ENCODE measurements at regions not wholly inside any gene's neighbourhood (a gene's known extent, or its start where the extent isn't known, plus 50 kb on each side); places are given as distances from the start of the nearest gene placed in this dataset.
"Not testable (repeated sequence)": the region's sequence is repeated elsewhere in the genome, so short reads cannot be mapped to it uniquely, and the experiment has no call there.

DNA sequence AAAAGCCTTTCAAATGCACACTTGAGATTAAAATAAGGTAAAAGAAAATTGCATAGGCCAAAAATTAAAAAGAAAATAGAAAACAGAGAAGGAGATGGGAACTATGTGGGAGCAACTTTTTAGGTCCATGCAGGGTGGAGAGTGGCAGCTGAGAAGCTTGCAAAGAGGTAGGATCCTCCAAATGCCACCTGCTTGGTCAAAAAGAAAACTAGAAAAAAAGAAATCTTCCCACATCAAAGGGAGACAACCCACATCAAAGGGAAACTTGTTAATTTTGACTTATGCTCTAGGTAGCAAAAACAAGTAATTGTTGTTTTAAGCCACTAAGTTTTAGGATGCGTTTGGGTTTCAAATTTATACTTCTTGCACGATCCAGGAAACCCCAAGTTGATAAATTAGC, 342.9 kb downstream of the IL20RB start:
- DNase-seq (ENCODE audit: low read depth): no peak

DNA sequence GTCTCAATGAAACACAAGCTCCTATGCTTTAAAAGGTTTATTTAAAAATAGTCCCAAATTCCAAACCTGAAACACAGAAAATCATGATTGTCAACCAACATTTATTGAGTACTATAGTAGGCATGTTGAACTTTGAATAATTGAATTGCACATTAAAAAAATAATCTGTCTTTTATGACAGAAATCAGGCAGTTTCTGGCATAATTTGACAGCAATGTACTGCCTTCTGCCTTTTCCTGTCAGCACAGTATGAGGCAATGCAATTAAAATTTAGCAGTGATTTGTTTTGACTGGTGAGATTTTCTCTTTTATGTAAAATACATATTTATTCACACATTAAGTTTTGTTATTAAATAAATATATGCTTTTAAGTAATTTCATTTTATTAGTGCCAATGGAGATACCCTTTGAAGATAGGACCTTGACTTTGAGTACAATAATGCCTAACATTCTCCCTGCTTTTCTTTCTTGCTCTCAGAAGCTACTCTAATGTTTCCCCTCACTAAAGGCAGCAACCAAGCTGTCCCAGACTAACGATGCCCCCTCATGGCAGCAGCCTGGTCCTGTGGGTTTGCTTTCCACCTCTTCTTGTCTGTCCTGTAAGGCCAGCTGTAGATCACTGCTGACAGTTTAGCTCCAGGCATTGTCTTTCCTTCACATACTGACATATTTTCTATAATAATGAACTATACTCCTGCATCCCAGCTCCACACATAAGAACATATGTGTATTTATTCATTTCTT, 346.7 kb downstream of the IL20RB start:
- DNase-seq (ENCODE audit: low read depth): no peak

GRCh38 chr3:137324114-137324513, 366.3 kb downstream of the IL20RB start:
- DNase-seq (ENCODE audit: low read depth): no peak

DNA sequence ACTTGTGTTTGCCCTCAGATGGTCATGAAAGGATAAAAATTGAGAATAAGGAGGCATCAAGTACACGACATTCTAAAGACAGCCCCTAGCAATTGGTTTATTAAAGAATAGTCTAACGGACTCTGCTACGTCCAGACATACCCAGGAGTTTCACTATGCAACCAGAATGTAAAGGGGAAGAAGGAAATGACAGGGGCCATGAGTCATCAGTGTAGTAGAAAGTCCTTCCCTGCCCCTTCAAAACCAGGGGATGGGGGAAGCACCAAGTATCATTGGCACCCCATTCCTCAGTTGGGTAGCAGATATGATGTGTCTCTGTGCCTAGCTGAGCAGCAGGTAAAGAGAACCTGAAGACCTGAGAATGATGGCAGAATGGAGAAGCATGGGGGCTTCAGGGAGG, 367.4 kb downstream of the IL20RB start:
- no peak for DNase-seq (ENCODE audit: low read depth)

DNA sequence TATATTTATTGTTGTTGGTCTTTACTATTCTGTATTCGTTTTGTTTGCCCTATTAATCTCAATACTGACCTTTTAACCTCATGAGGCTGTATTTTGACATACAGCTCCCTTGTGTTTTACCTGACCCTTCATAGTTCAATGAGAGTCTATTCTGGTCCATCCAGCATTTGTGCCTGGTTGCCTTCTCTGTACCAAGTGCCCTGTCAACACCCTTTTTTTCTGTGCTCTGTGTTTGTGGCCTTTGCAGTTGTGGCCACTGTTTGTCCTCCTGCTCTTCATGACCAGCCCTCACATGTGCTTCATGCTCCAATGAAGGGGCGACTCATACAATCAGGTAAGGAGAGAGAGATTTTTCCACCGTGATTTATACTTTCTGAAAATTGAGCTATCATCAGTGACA, 368.2 kb downstream of the IL20RB start:
- DNase-seq (ENCODE audit: low read depth): no peak

GRCh38 chr3:137329594-137329993, 371.8 kb downstream of the IL20RB start:
- no peak for DNase-seq (ENCODE audit: low read depth)

GRCh38 chr3:137330246-137330645, 372.5 kb downstream of the IL20RB start:
- DNase-seq (ENCODE audit: low read depth): no peak

DNA sequence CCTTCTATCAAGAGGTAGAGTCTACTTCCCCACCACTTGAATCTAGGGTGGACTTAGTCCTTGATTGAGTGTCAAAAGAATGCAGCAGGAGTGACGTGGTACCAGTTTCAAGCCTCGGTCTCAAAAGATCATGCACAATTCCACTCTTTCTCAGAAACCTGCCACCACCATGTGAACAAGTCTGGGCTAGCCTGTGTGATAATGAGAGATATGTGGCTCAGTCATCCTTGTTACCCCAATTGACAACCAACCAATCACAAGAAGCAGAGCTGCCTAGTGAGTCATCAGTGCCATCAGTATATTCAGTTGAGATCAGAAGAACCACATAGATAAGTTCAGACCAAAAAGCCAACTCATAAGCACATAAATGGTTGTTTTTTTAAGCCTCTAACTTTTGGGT, 374.5 kb downstream of the IL20RB start:
- no peak for DNase-seq (ENCODE audit: low read depth)

- DNase-seq (ENCODE audit: low read depth): no peak
Measured at GRCh38 chr3:137335478-137335877, 377.7 kb downstream of the IL20RB start.

DNA sequence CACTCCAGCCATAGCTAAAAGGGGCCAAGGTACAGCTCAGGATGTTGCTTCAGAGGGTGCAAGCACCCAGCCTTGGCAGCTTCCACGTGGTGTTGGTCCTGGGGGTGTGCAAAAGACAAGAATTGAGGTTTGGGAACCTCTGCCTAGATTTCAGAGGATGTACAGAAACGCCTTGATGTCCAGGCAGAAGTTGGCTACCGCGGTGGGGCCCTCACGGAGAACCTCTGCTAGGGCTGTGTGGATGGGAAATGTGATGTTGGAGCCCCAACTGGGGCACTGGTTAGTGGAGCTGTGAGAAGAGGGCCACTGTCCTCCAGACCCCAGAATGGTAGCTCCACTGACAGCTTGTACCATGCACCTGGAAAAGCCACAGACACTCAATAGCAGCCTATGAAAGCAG, 380.6 kb downstream of the IL20RB start:
- not testable (repeated sequence) for DNase-seq (ENCODE audit: low read depth)

GRCh38 chr3:137343283-137343682, 385.5 kb downstream of the IL20RB start:
- DNase-seq (ENCODE audit: low read depth): no peak

DNA sequence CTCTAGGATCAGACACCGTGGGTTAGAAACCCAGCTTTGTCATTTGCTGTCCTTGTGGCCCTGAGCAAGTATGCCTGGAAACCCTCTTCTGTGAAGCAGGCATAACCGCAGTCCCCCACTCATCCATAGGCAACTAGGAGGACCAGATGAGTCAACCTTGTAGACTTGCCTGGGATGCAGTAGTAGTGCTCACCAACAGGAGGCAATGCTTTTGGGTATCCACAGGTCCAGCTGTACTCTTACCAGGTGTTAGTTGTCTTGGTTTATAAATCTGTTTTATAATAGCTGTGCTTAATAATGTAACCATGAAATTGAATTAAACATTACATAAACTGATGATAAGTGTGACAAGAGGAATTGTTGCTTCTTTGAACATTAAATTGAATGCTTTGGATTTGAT, 389.3 kb downstream of the IL20RB start:
- DNase-seq (ENCODE audit: low read depth): no peak

- DNase-seq (ENCODE audit: low read depth): no peak
Measured at GRCh38 chr3:137347817-137348368, 390.1 kb downstream of the IL20RB start.

GRCh38 chr3:137348936-137349335, 391.2 kb downstream of the IL20RB start:
- no peak for DNase-seq (ENCODE audit: low read depth)

DNA sequence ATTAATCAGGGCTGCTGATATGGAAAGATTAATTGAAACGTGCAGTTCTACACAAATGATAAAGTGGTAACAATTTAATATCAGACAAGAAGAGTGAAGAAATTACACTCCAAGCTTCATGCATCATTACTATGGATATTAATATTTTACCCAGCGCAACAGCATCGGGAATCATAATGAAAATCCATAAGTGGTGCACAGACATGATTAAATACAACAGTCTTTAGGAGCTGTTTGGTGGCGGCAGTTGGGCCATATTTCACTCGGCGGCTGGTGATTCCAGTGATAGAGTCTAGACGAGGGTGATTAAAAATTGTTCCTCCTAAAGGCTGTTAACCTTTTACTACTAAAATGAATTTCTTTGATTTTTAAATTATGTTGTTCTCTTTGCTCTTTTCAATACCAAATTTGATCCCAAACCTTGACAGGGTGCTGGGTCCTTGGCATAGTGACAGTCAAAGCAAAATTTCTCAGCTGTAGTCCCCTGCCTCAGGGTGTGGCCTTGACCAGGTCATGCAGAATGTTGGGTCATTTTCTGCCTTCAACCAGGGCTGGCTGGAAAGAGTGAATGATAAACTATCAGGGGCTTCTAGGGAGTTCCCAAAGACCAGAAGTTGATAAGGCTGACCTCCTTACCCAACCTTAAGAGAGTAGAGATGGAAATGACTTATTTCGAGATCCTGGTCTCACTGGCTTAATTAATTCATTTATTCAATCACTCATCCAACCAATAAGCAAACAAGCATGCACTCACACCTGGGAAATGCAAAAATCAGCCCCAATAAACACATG, 392.0 kb downstream of the IL20RB start:
- DNase-seq (ENCODE audit: low read depth): no peak

DNA sequence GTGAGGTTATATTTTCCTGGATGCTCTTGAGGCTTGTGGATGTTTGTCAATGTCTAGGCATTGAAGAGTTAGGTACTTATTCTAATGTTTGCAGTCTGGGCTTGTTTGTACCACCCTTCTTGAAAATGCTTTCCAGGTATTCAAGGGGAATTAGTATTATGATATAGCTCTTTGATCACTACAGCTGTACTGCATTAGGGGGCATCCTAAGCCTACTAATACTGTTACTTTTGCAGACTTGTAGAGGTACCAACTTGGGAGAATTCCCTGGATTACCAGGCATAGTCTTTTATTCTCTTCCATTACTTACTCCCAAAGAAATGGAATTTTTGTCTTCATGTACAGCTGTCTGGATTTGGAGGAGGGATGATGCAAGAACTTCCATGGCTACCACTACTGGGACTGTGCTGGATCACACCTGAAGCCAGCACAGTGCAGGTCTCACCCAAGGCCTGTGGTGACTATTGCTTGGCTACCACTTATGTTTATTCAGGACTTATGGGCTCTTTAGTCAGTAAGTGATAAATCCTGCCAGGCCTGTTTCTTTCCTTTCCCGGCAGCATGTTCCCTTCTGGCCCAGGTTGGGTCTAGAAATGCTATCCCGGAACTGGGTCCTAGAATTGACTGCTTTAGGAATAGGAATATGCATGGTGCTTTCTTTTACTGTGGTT, 402.9 kb downstream of the IL20RB start:
- DNase-seq (ENCODE audit: low read depth): no peak

GRCh38 chr3:137382005-137382594, 382.0 kb upstream of the SOX14 start:
- DNase-seq (ENCODE audit: low read depth): no peak

GRCh38 chr3:137385922-137386321, 378.2 kb upstream of the SOX14 start:
- no peak for DNase-seq (ENCODE audit: low read depth)

DNA sequence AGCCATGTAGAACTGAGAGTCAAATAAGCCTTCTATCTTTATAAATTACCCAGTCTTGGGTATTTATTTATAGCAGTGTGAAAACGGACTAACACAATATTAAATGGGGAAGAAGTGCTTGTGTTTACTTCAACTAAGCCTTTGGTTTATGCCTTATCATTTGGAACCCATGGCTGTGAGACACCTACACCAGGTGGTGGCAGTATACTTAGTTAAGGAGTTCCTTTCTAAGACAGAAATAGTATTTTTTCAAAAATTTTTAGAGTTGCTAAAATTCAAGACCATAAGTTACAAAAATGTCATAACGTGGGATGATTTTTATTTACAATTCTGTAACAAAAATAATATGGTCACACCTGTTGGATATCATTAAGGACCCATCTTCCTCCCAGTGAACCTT, 354.5 kb upstream of the SOX14 start:
- no peak for DNase-seq (ENCODE audit: low read depth)

DNA sequence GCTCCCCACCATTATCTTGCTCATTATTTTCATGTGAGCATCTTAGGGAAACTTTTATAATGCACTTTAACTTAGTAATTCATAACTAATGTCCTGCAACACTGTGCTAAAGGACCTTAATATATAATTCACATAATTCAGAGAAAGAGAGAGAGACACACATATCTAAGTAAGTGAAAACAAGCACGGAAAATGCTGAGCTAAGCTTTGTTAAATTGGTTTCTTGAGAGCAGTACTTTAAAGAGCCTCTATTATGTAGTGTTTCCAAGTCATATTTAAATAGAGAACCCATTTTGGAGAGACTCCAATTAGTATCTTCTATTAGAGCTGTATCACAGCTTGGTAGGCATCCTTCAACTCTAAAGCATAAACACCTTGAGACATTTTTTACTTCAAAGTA, 354.1 kb upstream of the SOX14 start:
- no peak for DNase-seq (ENCODE audit: low read depth)

DNA sequence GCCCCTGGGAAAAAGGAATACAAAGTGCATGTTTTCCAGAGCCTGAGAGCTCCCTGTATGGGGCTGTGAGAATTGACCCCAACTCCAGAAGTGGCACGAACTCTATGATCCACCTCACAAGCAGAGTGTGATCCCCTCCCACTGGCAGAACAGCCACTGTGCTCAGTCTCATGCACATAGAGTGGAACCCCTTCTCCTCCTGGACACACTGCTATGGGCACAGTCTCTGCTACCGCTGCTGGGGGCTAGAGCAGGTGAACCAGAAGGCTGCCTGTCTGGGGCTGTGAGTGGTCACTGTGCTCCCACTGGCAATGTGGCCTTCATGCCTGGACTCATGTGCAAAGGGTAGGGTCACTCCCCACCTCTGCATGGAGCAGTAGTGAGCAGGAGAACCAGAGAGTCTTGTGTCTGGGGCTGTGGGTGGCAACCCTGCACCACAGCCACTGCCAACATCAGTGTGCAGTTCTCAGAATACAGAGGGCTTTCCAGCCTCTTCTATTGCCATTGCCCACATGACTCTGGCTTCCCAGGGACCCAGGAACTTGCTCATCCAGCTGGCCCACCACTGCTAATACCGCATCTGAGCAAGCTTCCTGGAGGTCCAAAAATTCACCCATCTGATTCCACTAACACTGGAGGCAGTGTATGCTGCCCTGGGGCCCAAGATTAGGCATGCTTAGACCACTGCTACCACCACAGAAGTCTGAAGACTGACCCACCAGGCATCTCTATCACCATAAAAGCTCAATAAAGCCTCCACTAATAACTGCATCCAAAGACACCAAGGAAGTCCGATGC, 343.7 kb upstream of the SOX14 start:
- DNase-seq (ENCODE audit: low read depth): no peak

GRCh38 chr3:137438561-137438960, 325.6 kb upstream of the SOX14 start:
- DNase-seq (ENCODE audit: low read depth): no peak
